Stimulated activated CD8-positive, alpha-beta memory T cell treated with anti-CD3 and anti-CD28 coated beads, Interleukin-7, amount 100 ng/mL, for 1 hour (primary cell): ENCODE measurements at regions not wholly inside any gene's neighbourhood (a gene's known extent, or its start where the extent isn't known, plus 50 kb on each side); places are given as distances from the start of the nearest gene placed in this dataset.

ENCODE experiments used
- DNase-seq, 2 donors: peaks; one replicate each; pipeline ENCODE4 v3.0.0-alpha.2; 2020; ENCODE audit warnings: low read depth in 2 of 2

GRCh38 chr6:156376091-156376490 is 401.1 kb upstream of the ARID1B start:
- no peak for DNase-seq

GRCh38 chr6:156359912-156360311 is 417.3 kb upstream of the ARID1B start:
- no peak for DNase-seq

- no peak for DNase-seq
These were observed 424.3 kb upstream of the ARID1B start for GRCh38 chr6:156352861-156353260.

GRCh38 chr6:156351346-156351966 is 425.7 kb upstream of the ARID1B start:
- DNase-seq, result no peak

GRCh38 chr6:156350337-156350736 is 426.8 kb upstream of the ARID1B start:
- no peak for DNase-seq

- DNase-seq, result no peak
These were observed 428.3 kb upstream of the ARID1B start for GRCh38 chr6:156348849-156349248.

GRCh38 chr6:156348424-156348823 is 428.8 kb upstream of the ARID1B start:
- DNase-seq, result no peak

- DNase-seq, result no peak
These were observed 429.5 kb upstream of the ARID1B start for GRCh38 chr6:156347656-156348055.

- no peak for DNase-seq
These were observed 429.9 kb upstream of the ARID1B start for GRCh38 chr6:156347246-156347645.

- DNase-seq, result no peak
These were observed 431.5 kb upstream of the ARID1B start for GRCh38 chr6:156345700-156346099.

- DNase-seq, result no peak
These were observed 432.7 kb upstream of the ARID1B start for GRCh38 chr6:156344491-156344890.

GRCh38 chr6:156337801-156338200 is 439.4 kb upstream of the ARID1B start:
- DNase-seq, result no peak

GRCh38 chr6:156336733-156337132 is 440.4 kb upstream of the ARID1B start:
- DNase-seq, result no peak

GRCh38 chr6:156336089-156336488 is 441.1 kb upstream of the ARID1B start:
- DNase-seq, result no peak

- DNase-seq, result no peak
These were observed 442.2 kb upstream of the ARID1B start for GRCh38 chr6:156334966-156335365.

- DNase-seq, result no peak
These were observed 457.5 kb upstream of the ARID1B start for GRCh38 chr6:156319707-156320106.

- DNase-seq, result no peak
These were observed 460.5 kb upstream of the ARID1B start for GRCh38 chr6:156316583-156317125.

- DNase-seq, result no peak
These were observed 462.0 kb upstream of the ARID1B start for GRCh38 chr6:156315146-156315545.

GRCh38 chr6:156313037-156313436 is 464.1 kb upstream of the ARID1B start:
- DNase-seq, result no peak

GRCh38 chr6:156311291-156311690 is 465.9 kb upstream of the ARID1B start:
- no peak for DNase-seq

GRCh38 chr6:156310701-156311100 is 466.5 kb upstream of the ARID1B start:
- no peak for DNase-seq

GRCh38 chr6:156309017-156309416 is 468.2 kb upstream of the ARID1B start:
- no peak for DNase-seq

- no peak for DNase-seq
These were observed 468.6 kb upstream of the ARID1B start for GRCh38 chr6:156308604-156309003.

GRCh38 chr6:156306531-156306930 is 470.6 kb upstream of the ARID1B start:
- DNase-seq, result no peak
